HG02870 (cell line): ENCODE measurements at regions not wholly inside any gene's neighbourhood (a gene's known extent, or its start where the extent isn't known, plus 50 kb on each side); places are given as distances from the start of the nearest gene placed in this dataset.

Source experiments
- ATAC-seq: cut with Tn5 transposase; IDR thresholded peaks from one replicate; pipeline ENCODE4 v1.9.1; 2021; ENCODE audit warnings: mild to moderate bottlenecking, moderate library complexity; ENCODE audit not compliant: unreplicated experiment

- ATAC-seq: no peak
These were observed 59.8 kb downstream of the MRM1 start for GRCh38 chr17:36661047-36661666.

- no peak for ATAC-seq
These were observed 60.3 kb downstream of the MRM1 start for GRCh38 chr17:36661688-36662087.

GRCh38 chr17:36665417-36665816 is 64.0 kb downstream of the MRM1 start:
- ATAC-seq: no peak

GRCh38 chr17:36667922-36668321 is 66.5 kb downstream of the MRM1 start:
- no peak for ATAC-seq

- ATAC-seq: no peak
These were observed 67.4 kb downstream of the MRM1 start for GRCh38 chr17:36668824-36669223.

GRCh38 chr17:36671144-36671543 is 69.8 kb downstream of the MRM1 start:
- no peak for ATAC-seq

GRCh38 chr17:36672403-36672918 is 71.1 kb downstream of the MRM1 start:
- no peak for ATAC-seq

GRCh38 chr17:36673068-36673467 is 71.7 kb downstream of the MRM1 start:
- ATAC-seq: no peak

- ATAC-seq: no peak
These were observed 72.4 kb downstream of the MRM1 start for GRCh38 chr17:36673637-36674277.

- ATAC-seq: no peak
These were observed 72.9 kb downstream of the MRM1 start for GRCh38 chr17:36674278-36674650.

- ATAC-seq: no peak
These were observed 73.9 kb downstream of the MRM1 start for GRCh38 chr17:36675250-36675649.

- no peak for ATAC-seq
These were observed 74.4 kb downstream of the MRM1 start for GRCh38 chr17:36675786-36676185.

- no peak for ATAC-seq
These were observed 78.6 kb downstream of the MRM1 start for GRCh38 chr17:36679815-36680467.

- no peak for ATAC-seq
These were observed 79.4 kb downstream of the MRM1 start for GRCh38 chr17:36680701-36681202.

GRCh38 chr17:36682773-36683172 is 81.4 kb downstream of the MRM1 start:
- ATAC-seq: no peak

GRCh38 chr17:36683387-36683786 is 82.0 kb downstream of the MRM1 start:
- ATAC-seq: no peak

- ATAC-seq: no peak
These were observed 82.8 kb downstream of the MRM1 start for GRCh38 chr17:36684134-36684533.

- ATAC-seq: no peak
These were observed 84.8 kb downstream of the MRM1 start for GRCh38 chr17:36686123-36686669.

GRCh38 chr17:36687736-36688135 is 86.4 kb downstream of the MRM1 start:
- ATAC-seq: no peak

- no peak for ATAC-seq
These were observed 87.8 kb downstream of the MRM1 start for GRCh38 chr17:36689089-36689667.

GRCh38 chr17:36690190-36690589 is 88.8 kb downstream of the MRM1 start:
- ATAC-seq: no peak
